Inflammatory macrophage treated with lipopolysaccharide for 4 hours (primary cell): ENCODE measurements at regions not wholly inside any gene's neighbourhood (a gene's known extent, or its start where the extent isn't known, plus 50 kb on each side); places are given as distances from the start of the nearest gene placed in this dataset.

Source experiments
- DNase-seq: peaks from one replicate; pipeline ENCODE4 v3.0.0-alpha.2; 2020

GRCh38 chr9:108642871-108643270 is 212.9 kb downstream of the ACTL7B start:
- peak; percentile 76 for DNase-seq

DNA sequence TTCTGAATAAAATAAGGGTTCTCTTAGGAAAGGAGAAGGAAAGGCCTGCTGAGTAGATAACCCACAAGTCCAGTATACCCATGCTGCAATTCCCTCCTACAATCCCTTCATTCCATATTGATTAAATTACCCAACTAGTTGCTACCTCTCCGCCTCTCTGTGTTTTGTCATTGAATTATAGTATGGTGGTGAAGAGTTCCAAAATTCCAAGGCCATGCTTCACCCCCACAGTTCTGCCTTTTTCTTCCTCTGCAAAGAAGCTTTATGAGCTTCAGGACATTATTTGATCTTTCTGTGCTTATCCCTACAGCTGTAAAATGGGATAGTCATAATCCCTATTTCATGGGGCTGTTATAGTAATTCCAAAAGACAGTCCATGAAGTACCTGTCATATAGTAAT is 215.6 kb downstream of the ACTL7B start:
- no peak for DNase-seq

- DNase-seq: peak; percentile 89
Observed at GRCh38 chr9:108639696-108640095, 216.1 kb downstream of the ACTL7B start.

- peak; percentile 67 for DNase-seq
Observed at GRCh38 chr9:108639091-108639490, 216.7 kb downstream of the ACTL7B start.

GRCh38 chr9:108637340-108637739 is 218.4 kb downstream of the ACTL7B start:
- DNase-seq: no peak

GRCh38 chr9:108636013-108636412 is 219.8 kb downstream of the ACTL7B start:
- DNase-seq: no peak

DNA sequence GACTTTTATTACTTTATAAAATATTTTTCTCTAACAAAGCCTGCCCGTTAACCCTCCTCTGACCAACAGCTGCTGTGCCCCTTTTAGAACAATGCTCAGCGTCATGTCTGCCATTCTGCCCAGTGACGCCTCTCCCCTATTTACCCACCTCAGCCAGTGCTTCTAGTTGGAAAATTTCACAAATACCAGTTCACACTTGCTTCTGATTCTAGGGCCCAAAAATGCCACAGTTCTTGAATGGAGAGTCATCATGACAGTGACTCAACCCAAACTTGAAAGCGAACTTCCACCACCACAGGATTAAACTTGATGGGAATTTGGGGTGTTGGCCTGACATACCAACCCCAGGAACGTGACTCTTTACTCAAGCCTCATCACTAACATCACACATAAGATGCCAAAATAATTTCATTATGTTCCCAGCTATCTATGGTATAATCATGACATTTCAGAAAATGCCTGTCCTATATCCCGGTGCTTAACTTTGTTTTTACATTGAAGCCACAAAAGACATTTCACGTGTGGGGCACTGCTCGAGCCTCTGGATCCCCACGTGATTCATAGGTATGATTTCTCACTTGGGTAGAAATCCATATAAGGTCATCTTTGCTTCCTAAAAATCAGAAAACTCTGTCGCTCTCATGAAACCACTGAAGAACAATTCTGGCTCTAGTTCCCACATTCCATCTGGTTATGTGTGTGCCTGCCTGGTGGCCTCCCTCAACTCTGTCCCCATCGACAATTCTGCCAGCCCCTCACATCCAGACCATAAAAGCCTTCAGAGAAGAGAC is 220.9 kb downstream of the ACTL7B start:
- DNase-seq: no peak

DNA sequence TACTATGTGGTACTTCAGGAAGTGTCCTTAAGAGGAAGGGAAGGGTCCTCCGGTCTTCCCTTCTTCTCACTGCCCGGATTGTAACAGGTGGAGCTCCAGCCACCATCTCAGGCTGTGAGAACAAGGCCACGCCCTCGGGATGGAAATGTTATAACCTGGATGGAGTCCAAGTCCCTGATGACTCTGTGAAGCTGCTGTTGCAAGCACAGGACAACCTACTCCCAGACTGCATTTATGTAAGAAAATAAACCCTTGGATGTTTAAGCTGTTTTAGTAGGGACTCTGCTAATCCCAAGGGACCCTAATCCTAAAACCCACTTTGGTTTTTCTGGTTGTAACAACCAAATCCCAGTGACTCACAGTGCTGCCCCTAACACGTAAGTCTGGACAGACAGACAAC is 221.6 kb downstream of the ACTL7B start:
- DNase-seq: no peak

GRCh38 chr9:108631496-108632285 is 224.1 kb downstream of the ACTL7B start:
- peak; percentile 46 for DNase-seq

DNA sequence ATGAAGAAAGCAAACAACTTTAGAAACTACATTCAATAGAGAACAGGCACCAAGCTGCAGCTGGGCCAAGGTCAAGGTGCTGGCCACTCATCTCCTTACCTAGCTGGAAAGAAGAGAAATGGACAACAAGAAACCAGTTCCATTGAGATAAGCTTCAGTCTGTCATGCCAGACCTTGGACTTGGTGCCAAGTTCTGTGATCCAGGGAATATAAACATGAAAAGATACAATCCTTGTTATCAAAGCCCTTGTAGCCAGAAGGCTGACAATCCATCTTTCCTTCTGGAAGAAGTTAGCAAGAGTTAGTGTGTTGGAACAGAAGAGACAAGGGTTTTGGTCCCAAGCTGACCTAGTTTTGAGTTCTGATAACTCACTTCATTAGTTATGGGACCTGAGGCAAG is 227.5 kb downstream of the ACTL7B start:
- DNase-seq: no peak

DNA sequence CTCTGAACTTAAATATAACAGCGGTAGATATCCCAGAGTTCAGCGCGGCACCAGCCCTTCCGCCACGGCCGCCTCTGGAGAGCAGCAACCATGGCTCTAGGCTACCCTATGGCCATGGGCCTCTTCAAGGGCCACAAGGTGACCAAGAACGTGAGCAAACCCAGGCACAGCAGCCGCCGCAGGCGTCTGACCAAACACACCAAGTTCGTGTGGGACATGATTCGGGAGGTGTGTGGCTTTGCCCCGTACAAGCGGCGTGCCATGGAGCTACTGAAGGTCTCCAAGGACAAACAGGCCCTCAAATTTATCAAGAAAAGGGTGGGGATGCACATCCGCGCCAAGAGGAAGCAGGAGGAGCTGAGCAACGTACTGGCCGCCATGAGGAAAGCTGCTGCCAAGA is 229.0 kb downstream of the ACTL7B start:
- no peak for DNase-seq

- DNase-seq: peak; percentile 94
Observed at GRCh38 chr9:108621991-108622855, 233.6 kb downstream of the ACTL7B start.

DNA sequence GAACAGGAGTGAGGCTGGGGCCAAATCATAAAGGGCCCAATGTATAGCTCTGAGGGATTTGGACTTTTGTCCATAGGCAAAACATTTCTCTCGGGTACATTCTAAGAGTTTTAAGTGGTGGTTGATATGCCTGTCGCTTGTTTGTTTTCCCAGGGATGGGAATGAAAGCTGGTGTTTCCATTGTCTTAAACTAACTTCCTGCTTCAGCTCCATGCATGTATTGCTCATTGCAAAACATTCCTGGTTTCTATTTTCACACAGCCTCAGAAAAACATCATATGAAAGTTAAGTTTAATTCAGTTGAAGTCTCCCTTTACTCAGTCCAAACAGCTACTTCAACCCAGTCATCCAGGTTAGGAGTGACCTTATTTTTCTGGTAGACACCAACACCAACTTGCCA is 235.0 kb downstream of the ACTL7B start:
- peak; percentile 40 for DNase-seq

DNA sequence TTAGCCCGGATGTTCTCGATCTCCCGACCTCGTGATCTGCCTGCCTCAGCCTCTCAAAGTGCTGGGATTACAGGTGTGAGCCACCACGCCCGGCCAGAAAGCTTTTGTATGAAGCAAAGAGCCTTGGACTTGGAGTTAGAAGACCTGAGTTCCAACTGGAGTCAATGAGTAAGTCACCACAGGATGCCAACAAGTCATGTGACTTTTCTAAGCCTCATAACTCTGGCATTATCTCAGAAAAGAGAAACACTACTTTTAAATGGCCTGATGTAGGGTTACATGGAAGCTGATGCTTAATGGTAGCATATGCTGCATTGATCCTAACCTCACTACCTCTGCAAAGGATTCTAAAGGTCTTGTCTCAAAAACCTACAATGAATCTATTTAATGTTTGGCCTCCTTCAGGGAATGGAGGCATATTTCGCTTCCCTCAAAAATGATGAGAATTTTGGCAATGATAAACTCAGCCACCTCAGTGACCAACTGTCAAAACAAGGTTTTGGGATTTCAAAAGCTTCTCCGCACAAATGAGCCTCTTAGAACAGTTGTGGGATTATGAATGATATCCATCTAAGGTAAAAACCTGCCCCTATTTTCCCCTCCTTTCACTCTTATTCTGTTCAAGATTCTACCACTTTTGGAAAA is 236.8 kb downstream of the ACTL7B start:
- DNase-seq: no peak

DNA sequence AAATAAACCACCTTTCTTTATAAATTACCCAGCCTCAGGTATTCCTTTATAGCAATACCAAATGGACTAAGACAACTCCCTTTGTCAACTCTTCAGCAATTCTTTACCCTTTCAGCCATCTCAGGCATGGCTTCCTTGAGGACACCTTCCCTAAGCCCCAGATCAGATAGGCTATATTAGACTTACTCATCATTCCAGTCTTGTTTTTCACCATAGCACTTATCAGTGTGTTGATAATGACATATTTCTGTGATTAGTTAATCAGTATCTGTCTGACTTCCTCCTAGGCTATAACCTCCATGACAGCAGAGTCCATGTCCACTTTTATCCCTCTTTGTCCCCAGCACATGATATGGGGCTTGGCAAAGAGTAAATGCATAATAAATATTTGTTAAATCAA is 238.1 kb downstream of the ACTL7B start:
- DNase-seq: no peak

DNA sequence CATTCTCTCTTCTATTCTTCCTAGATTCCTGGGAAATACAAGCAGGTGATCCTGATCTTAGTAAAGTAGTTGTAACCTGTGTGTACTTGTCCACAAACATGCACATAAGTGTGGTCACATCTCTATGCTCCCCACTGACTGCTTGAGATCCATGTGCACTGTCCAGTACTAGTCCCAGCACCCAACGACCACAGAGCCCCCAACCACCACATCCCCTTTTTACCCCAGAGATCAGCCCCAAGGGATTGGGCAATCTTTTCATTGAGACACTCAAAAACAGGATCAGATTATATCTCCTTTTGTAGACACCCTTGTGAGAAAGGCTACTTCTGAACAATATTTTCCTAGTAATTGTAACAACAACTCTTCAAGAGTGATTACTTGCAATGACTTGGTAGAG is 240.6 kb downstream of the ACTL7B start:
- no peak for DNase-seq

- no peak for DNase-seq
Observed at GRCh38 chr9:108612513-108612912, 243.3 kb downstream of the ACTL7B start.

GRCh38 chr9:108609897-108610253 is 245.9 kb downstream of the ACTL7B start:
- DNase-seq: no peak

DNA sequence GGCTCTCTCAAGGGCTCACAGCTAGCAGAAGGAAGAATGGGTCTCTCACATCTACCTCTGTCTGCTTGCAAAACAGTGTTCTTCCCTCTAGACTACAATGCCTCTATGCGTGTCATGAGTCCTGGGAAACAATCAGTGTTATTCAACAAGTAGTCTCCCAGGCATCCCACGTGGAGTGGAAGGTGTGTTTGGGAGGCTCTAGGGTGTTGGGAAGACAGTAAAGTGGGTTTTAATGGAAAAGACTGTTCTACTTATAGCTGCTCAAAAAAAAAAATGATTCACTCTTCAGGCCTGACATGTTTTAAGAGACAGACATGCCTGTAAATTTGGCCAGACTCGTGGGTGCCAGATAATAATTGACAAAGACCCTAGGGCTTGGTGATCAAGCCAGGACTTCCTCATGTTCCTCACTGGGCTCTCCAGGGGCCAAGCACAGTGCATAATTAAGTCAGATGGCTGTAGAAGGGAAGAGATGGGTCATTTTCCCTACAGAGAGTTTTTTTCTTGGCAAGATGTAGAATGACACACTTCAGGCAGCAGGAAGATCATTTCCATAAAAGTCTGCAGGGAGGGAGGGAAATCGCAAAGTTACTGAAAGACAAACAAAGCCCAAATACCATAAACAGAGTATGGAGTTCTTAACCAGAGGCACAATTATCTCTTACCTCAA is 246.4 kb downstream of the ACTL7B start:
- DNase-seq: no peak

- DNase-seq: no peak
Observed at GRCh38 chr9:108607607-108608006, 248.2 kb downstream of the ACTL7B start.

- no peak for DNase-seq
Observed at GRCh38 chr9:108606401-108606800, 249.4 kb downstream of the ACTL7B start.

DNA sequence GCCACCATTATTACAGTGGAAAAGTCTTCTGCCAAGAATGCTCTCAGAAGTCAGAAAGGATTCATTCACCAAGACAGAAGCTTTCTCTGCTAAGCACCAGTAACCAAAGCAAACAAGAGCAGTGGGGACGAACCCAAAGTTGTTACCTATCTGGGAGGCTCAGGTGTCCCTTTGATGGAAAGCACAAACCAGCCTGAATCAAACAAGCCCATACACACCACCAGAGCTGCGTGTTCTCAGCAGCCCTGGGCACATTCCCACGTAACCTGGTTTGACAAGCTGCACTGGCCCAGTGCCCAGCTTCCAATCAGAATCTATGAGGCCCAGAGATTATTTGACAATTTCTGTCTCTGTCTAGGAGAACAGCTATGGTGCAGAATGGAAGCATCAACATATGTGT is 252.6 kb downstream of the ACTL7B start:
- no peak for DNase-seq
